Body of pancreas (tissue), 4 donors: ENCODE measurements at regions not wholly inside any gene's neighbourhood (a gene's known extent, or its start where the extent isn't known, plus 50 kb on each side); places are given as distances from the start of the nearest gene placed in this dataset.

Experiments
- ATAC-seq: fragments of 150-250 bp; one replicate; pipeline ENCODE4 v1.9.1; 2016
- DNase-seq, 4 donors: peaks; one replicate each; pipeline ENCODE4 v3.0.0-alpha.2; 2019
- H3K27ac ChIP-seq, 4 donors: fragments of 200-600 bp; sonication (generic); 1 replicate in 3 of 4; 2 replicates in 1 of 4; pipeline versions ENCODE4 v1.5.1 to v1.6.1; 2016 to 2019; ENCODE audit warnings: mild to moderate bottlenecking in 1 of 4, mixed read lengths in 1 of 4, moderate library complexity in 1 of 4
- H3K27me3 ChIP-seq, 2 donors: fragments of 200-600 bp; sonication (generic); one replicate each; pipeline ENCODE4 v1.6.0; 2016; ENCODE audit warnings: mild to moderate bottlenecking in 1 of 2
- H3K36me3 ChIP-seq, 2 donors: fragments of 200-600 bp; sonication (generic); replicated peaks in 1 of 2; 2 replicates each; pipeline ENCODE4 v1.5.1; 2016; ENCODE audit warnings: low read depth in 2 of 2; ENCODE audit not compliant: insufficient read depth in 1 of 2
- H3K4me1 ChIP-seq: fragments of 200-600 bp; sonication (generic); one replicate; pipeline ENCODE4 v1.6.0; 2016
- H3K4me3 ChIP-seq, 2 donors: fragments of 200-600 bp; sonication (generic); 1 replicate in 1 of 2; 2 replicates in 1 of 2; pipeline ENCODE4 v1.5.1; 2016 to 2019
- H3K9me3 ChIP-seq, 3 donors: fragments of 200-600 bp; sonication (generic); 1 replicate in 2 of 3; 2 replicates in 1 of 3; pipeline ENCODE4 v1.5.1; 2016
- CTCF ChIP-seq, 7 experiments: fragments of 450-650 bp in 4 of 7; fragments of 200-600 bp in 3 of 7; sonication (generic) in 3 of 7; IDR thresholded peaks; one replicate each; pipeline ENCODE4 v1.5.1; 2016 to 2019; ENCODE audit warnings: antibody characterized with exemption in 7 of 7
- POLR2A ChIP-seq, 3 donors: fragments of 450-650 bp; IDR thresholded peaks; one replicate each; pipeline ENCODE4 v1.6.1; 2016; ENCODE audit warnings: antibody characterized with exemption in 3 of 3, mild to moderate bottlenecking in 2 of 3
- whole genome bisulfite sequencing, 2 donors: methylation state at CpG; one replicate each; pipeline ENCODE4 v1.1.5; 2017; 5-methylcytosine and 5-hydroxymethylcytosine counted together
- intact Hi-C: fragments of 100-400 bp; cut with DNase I; formaldehyde crosslinking; loops from one replicate; pipeline ENCODE4 v1.15.1; 2023

GRCh38 chr2:105184420-105184819 lies 57.1 kb upstream of the GPR45 start:
- TF ChIP-seq POLR2A (IDR thresholded peaks at IDR 0.05) (no peak), CTCF (IDR thresholded peaks at IDR 0.05) (no peak)
- DNase-seq (no peak), ATAC-seq (peak; percentile 33)
- Histone ChIP-seq H3K4me1 (no peaks in the 10 kb centered on the region), H3K9me3 (no peaks in the 10 kb centered on the region), H3K4me3 (no peak overlapping the region), H3K27ac (no peak overlapping the region), H3K27me3 (no peaks in the 10 kb centered on the region), H3K36me3 (no peaks in the 10 kb centered on the region)
- 32 to 62% methylated on average over 8 of the region's 8 CpGs for WGBS, 2 donors
- intact Hi-C loops: no loop called here

- TF ChIP-seq CTCF (IDR thresholded peaks at IDR 0.05) (no peak), POLR2A (IDR thresholded peaks at IDR 0.05) (no peak)
- DNase-seq (no peak), ATAC-seq (no peak)
- Histone ChIP-seq H3K27me3 (no peaks in the 10 kb centered on the region), H3K4me3 (no peak overlapping the region), H3K9me3 (no peaks in the 10 kb centered on the region), H3K27ac (no peak overlapping the region), H3K4me1 (no peaks in the 10 kb centered on the region), H3K36me3 (no peaks in the 10 kb centered on the region)
- intact Hi-C loops: no loop called here
- whole genome bisulfite sequencing, 2 donors: 63 to 69% methylated on average over 6 of the region's 6 CpGs
Observed at GRCh38 chr2:105186967-105187498, 54.5 kb upstream of the GPR45 start.

GRCh38 chr2:105187531-105187930 lies 54.0 kb upstream of the GPR45 start:
- no peaks in the 10 kb centered on the region for H3K4me1 ChIP-seq
- no peak overlapping the region for H3K4me3 ChIP-seq
- intact Hi-C loops: no loop called here
- ATAC-seq: no peak
- no peaks in the 10 kb centered on the region for H3K27me3 ChIP-seq
- no peaks in the 10 kb centered on the region for H3K9me3 ChIP-seq
- TF ChIP-seq CTCF (IDR thresholded peaks at IDR 0.05): no peak
- WGBS, 2 donors: 71 to 81% methylated on average over 7 of the region's 7 CpGs
- H3K36me3 ChIP-seq: no peaks in the 10 kb centered on the region
- no peak overlapping the region for H3K27ac ChIP-seq
- DNase-seq: no peak

- Histone ChIP-seq H3K27me3 (no peaks in the 10 kb centered on the region), H3K4me3 (no peak overlapping the region), H3K36me3 (no peaks in the 10 kb centered on the region), H3K9me3 (no peaks in the 10 kb centered on the region), H3K27ac (no peak overlapping the region), H3K4me1 (no peaks in the 10 kb centered on the region)
- ATAC-seq (no peak), DNase-seq (no peak)
- 72 to 78% methylated on average over 4 of the region's 4 CpGs for WGBS, 2 donors
- TF ChIP-seq CTCF (IDR thresholded peaks at IDR 0.05): no peak
- no peak for TF ChIP-seq POLR2A (IDR thresholded peaks at IDR 0.05)
- intact Hi-C loops: no loop called here
Observed at GRCh38 chr2:105188343-105188742, 53.2 kb upstream of the GPR45 start.
